ENCODE measurements at regions not wholly inside any gene's neighbourhood (a gene's known extent, or its start where the extent isn't known, plus 50 kb on each side); places are given as distances from the start of the nearest gene placed in this dataset.

DNA sequence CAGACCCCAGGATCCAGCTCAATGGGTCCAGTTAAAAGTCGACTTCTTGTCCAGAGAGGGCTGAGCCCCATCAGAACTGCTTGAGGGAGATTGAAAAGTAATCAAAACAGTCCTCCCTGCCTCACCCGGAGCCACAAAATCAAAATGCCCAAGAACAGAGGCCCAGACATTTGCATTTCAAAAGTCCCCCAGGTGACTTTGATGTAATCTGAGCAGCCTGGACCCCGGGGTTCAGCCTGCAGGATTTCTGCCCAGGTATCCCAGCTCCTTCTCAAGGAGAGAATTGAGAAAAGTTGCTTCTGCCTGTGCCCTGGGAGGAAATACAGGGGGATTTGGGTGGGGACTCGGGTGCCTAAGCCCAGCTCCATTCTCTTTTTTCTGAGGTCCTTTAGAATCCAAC, 1385.0 kb downstream of the TBC1D22A start:
- H3K4me1 ChIP-seq (ENCODE audit: control insufficient read depth, insufficient read depth, low read length) = no peaks in the 10 kb centered on the region
- H3K36me3 ChIP-seq (ENCODE audit: control insufficient read depth in 2 of 2, insufficient read depth in 2 of 2, low read length in 2 of 2) = no peaks in the 10 kb centered on the region
- peaks cover 3 to 10% of the 10 kb centered on the region in 2 donors for H3K9me3 ChIP-seq (ENCODE audit: control insufficient read depth in 2 of 2, low read length in 2 of 2)
- peaks cover 4 to 6% of the 10 kb centered on the region in 2 donors for H3K27me3 ChIP-seq (ENCODE audit: control insufficient read depth in 1 of 2, insufficient read depth in 2 of 2, low read length in 2 of 2)
- H3K9ac ChIP-seq (ENCODE audit: low read length in 2 of 2) = no peak overlapping the region
- H3K4me3 ChIP-seq (ENCODE audit: low read length in 2 of 2) = no peak overlapping the region
- H3K27ac ChIP-seq (ENCODE audit: low read length) = no peak overlapping the region

DNA sequence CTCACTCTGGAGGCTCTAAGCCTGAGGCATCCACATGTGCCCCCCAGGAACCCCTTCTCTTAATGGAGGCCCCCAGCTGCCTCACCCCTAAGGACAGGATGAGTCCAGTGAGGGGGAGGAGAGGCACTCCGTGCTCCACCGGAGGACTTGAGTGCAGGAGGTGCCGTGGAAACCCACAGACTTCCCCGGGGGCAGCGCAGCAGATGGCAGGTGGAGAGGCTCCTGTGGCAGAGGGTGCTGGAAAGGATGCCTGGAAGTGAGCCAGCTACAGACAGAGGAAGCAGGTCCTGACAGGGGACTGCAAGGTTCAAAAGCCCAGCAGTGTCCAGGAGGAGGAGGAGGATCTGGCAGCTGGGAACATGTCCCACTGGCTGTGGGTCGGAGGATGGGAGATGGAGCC, 1384.0 kb downstream of the TBC1D22A start:
- peaks cover 4 to 6% of the 10 kb centered on the region in 2 donors for H3K27me3 ChIP-seq (ENCODE audit: control insufficient read depth in 1 of 2, insufficient read depth in 2 of 2, low read length in 2 of 2)
- H3K36me3 ChIP-seq (ENCODE audit: control insufficient read depth in 2 of 2, insufficient read depth in 2 of 2, low read length in 2 of 2) = no peaks in the 10 kb centered on the region
- H3K9ac ChIP-seq (ENCODE audit: low read length in 2 of 2) = no peak overlapping the region
- H3K9me3 ChIP-seq (ENCODE audit: control insufficient read depth in 2 of 2, low read length in 2 of 2) = peaks cover 3 to 10% of the 10 kb centered on the region in 2 donors
- H3K27ac ChIP-seq (ENCODE audit: low read length) = no peak overlapping the region
- H3K4me1 ChIP-seq (ENCODE audit: control insufficient read depth, insufficient read depth, low read length) = no peaks in the 10 kb centered on the region
- H3K4me3 ChIP-seq (ENCODE audit: low read length in 2 of 2) = no peak overlapping the region

DNA sequence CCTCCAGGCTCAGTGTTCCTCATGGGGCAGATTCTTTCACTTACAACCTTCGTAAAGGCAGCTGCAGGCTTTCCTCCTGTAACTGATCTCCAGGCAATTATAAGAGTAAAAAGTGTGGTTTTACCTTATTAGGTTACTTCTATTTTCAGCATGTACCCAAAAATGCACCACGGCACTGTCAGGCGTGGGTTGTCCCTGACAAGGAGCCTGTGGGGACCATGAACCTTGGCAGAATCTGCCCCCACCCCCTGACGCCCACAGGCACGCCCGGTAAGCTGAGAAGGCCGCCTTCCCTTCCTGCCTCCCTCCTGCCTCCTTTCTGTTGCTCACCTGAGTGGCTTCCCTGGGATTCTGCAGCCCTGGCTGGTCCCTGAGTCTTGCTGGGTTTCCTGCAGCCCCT, 1383.3 kb downstream of the TBC1D22A start:
- Histone ChIP-seq H3K4me1 (ENCODE audit: control insufficient read depth, insufficient read depth, low read length) (no peaks in the 10 kb centered on the region), H3K27ac (ENCODE audit: low read length) (no peak overlapping the region), H3K4me3 (ENCODE audit: low read length in 2 of 2) (no peak overlapping the region), H3K36me3 (ENCODE audit: control insufficient read depth in 2 of 2, insufficient read depth in 2 of 2, low read length in 2 of 2) (no peaks in the 10 kb centered on the region), H3K27me3 (ENCODE audit: control insufficient read depth in 1 of 2, insufficient read depth in 2 of 2, low read length in 2 of 2) (peaks cover 4 to 6% of the 10 kb centered on the region in 2 donors), H3K9ac (ENCODE audit: low read length in 2 of 2) (no peak overlapping the region), H3K9me3 (ENCODE audit: control insufficient read depth in 2 of 2, low read length in 2 of 2) (peaks cover 3 to 10% of the 10 kb centered on the region in 2 donors)

DNA sequence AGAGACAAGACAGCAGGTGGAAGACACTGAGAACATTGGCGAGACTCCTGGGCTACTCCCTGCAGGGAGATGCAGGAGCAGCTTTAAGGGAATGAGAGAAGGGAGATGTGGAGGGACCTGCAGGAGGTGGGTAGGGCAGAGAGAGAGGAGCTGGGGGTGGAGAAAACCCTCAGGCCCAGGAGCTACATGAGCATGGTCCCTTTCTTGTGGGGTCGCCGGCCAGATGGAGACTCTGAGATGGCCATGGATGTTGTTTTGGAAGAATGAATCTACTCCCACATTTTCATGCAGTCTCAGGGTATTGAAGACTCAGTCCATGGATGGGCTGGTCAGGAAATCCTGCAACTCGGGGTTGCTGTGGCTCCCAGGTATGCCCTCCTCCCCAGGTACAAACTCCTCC, 1381.9 kb downstream of the TBC1D22A start:
- Histone ChIP-seq H3K36me3 (ENCODE audit: control insufficient read depth in 2 of 2, insufficient read depth in 2 of 2, low read length in 2 of 2) (no peaks in the 10 kb centered on the region), H3K27me3 (ENCODE audit: control insufficient read depth in 1 of 2, insufficient read depth in 2 of 2, low read length in 2 of 2) (peaks cover 4 to 6% of the 10 kb centered on the region in 2 donors), H3K27ac (ENCODE audit: low read length) (no peak overlapping the region), H3K9ac (ENCODE audit: low read length in 2 of 2) (no peak overlapping the region), H3K9me3 (ENCODE audit: control insufficient read depth in 2 of 2, low read length in 2 of 2) (peaks cover 3 to 10% of the 10 kb centered on the region in 2 donors), H3K4me1 (ENCODE audit: control insufficient read depth, insufficient read depth, low read length) (no peaks in the 10 kb centered on the region), H3K4me3 (ENCODE audit: low read length in 2 of 2) (no peak overlapping the region)

DNA sequence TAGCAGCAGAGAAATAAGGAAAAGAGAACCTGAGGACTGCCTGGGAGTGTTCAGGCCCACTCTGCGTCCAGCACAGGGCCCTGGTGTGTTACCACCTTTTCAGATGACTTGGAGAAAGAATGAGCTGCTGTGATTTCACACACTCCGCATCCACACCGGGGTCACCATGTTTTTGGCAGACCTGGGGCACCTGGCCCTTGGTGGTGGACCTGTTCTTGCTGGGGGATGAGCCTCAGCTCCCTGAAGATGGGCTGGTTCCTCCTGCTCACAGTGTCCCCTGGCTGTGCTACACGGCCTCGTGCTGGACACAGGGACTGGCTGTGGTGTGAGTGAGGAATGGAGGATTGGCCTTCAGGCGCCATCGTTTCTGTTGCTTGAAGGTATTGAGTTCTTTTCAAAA, 1381.4 kb downstream of the TBC1D22A start:
- Histone ChIP-seq H3K9me3 (ENCODE audit: control insufficient read depth in 2 of 2, low read length in 2 of 2) (peaks cover 3 to 10% of the 10 kb centered on the region in 2 donors), H3K4me3 (ENCODE audit: low read length in 2 of 2) (no peak overlapping the region), H3K36me3 (ENCODE audit: control insufficient read depth in 2 of 2, insufficient read depth in 2 of 2, low read length in 2 of 2) (no peaks in the 10 kb centered on the region), H3K27ac (ENCODE audit: low read length) (no peak overlapping the region), H3K9ac (ENCODE audit: low read length in 2 of 2) (no peak overlapping the region), H3K27me3 (ENCODE audit: control insufficient read depth in 1 of 2, insufficient read depth in 2 of 2, low read length in 2 of 2) (peaks cover 4 to 6% of the 10 kb centered on the region in 2 donors), H3K4me1 (ENCODE audit: control insufficient read depth, insufficient read depth, low read length) (no peaks in the 10 kb centered on the region)

DNA sequence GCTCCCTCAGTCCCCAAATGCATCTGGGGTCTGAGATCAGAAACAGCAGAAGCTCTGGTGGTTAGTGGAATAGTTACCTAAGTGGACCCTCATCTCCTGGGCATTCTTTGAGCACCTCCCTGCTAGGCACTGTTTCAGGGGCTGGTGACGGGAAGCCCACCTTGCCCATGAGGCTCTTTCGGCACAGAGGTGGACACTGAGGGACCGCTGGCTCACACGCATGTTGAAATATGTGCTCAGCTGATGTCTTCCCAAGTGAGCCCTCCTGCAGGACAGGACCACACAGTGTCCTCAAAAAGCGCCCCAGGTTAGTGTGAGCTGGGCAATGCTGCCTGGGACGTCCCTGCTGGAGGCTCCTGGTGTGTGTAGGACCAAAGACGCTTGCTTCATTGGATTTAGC, 1379.9 kb downstream of the TBC1D22A start:
- Histone ChIP-seq H3K9me3 (ENCODE audit: control insufficient read depth in 2 of 2, low read length in 2 of 2) (peaks cover 0 to 3% of the 10 kb centered on the region in 2 donors), H3K27me3 (ENCODE audit: control insufficient read depth in 1 of 2, insufficient read depth in 2 of 2, low read length in 2 of 2) (peaks cover 4 to 6% of the 10 kb centered on the region in 2 donors), H3K9ac (ENCODE audit: low read length in 2 of 2) (no peak overlapping the region)

DNA sequence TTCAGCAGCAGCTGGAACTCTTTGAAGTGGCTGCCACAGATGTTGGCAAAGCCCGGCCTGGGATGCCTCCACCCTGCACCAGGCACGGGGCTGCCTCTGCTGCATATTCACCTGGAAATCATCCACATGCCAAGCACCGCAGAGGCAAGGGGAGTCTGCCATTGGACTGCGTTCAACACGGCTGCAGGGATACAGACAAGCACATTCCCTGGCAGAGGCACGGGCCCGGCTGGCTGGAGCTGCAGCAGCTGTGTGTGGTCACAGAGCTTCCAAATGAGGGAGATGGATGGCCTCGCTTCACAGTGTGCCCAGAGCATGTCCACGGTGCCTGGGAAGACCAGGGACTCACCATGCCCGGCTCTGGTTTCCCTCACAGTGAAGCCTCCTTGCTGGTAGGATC, 1378.9 kb downstream of the TBC1D22A start:
- Histone ChIP-seq H3K4me3 (ENCODE audit: low read length in 2 of 2) (no peak overlapping the region), H3K9me3 (ENCODE audit: control insufficient read depth in 2 of 2, low read length in 2 of 2) (peaks cover 0 to 3% of the 10 kb centered on the region in 2 donors)

More for the DNA sequence above, 1379.9 kb downstream of the TBC1D22A start:
- Histone ChIP-seq H3K27ac (ENCODE audit: low read length) (no peak overlapping the region), H3K4me3 (ENCODE audit: low read length in 2 of 2) (no peak overlapping the region), H3K4me1 (ENCODE audit: control insufficient read depth, insufficient read depth, low read length) (no peaks in the 10 kb centered on the region), H3K36me3 (ENCODE audit: control insufficient read depth in 2 of 2, insufficient read depth in 2 of 2, low read length in 2 of 2) (no peaks in the 10 kb centered on the region)

DNA sequence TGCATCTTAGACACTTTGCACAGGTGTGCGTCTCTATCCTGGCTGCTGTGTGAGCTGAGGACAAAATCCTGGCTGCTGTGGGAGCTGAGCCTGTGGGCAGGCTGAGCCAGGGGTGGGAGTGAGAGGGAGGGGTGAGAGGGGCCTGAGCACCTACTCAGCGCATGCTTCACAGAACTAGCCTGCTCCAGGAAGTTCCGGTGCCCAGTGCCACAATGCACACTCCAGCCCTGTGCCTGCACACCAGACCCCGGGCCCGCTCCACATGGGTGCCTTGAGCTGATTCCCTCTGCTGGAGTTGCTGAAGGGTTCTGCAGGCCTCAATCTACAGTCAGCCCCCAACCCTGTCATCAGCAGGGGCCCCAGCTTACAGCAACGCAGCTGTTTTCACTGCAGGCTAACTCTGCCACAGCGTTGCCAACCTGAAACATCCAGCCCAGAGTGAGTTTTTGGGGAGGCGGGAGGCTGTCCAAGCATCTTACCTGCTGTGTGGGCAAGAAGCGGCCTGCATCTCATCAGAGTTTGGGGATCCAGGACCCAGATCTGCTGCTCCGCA, 1377.9 kb downstream of the TBC1D22A start:
- no peak overlapping the region for H3K27ac ChIP-seq (ENCODE audit: low read length)
- no peak overlapping the region for H3K4me3 ChIP-seq (ENCODE audit: low read length in 2 of 2)
- no peaks in the 10 kb centered on the region for H3K4me1 ChIP-seq (ENCODE audit: control insufficient read depth, insufficient read depth, low read length)
- peaks cover 0 to 3% of the 10 kb centered on the region in 2 donors for H3K9me3 ChIP-seq (ENCODE audit: control insufficient read depth in 2 of 2, low read length in 2 of 2)
- H3K9ac ChIP-seq (ENCODE audit: low read length in 2 of 2) = no peak overlapping the region
- H3K27me3 ChIP-seq (ENCODE audit: control insufficient read depth in 1 of 2, insufficient read depth in 2 of 2, low read length in 2 of 2) = peaks cover 4% of the 10 kb centered on the region in 2 donors
- no peaks in the 10 kb centered on the region for H3K36me3 ChIP-seq (ENCODE audit: control insufficient read depth in 2 of 2, insufficient read depth in 2 of 2, low read length in 2 of 2)

More for the DNA sequence above, 1378.9 kb downstream of the TBC1D22A start:
- no peak overlapping the region for H3K9ac ChIP-seq (ENCODE audit: low read length in 2 of 2)
- no peak overlapping the region for H3K27ac ChIP-seq (ENCODE audit: low read length)
- no peaks in the 10 kb centered on the region for H3K4me1 ChIP-seq (ENCODE audit: control insufficient read depth, insufficient read depth, low read length)
- peaks cover 4 to 6% of the 10 kb centered on the region in 2 donors for H3K27me3 ChIP-seq (ENCODE audit: control insufficient read depth in 1 of 2, insufficient read depth in 2 of 2, low read length in 2 of 2)
- no peaks in the 10 kb centered on the region for H3K36me3 ChIP-seq (ENCODE audit: control insufficient read depth in 2 of 2, insufficient read depth in 2 of 2, low read length in 2 of 2)

GRCh38 chr22:48139776-48140175, 1377.3 kb downstream of the TBC1D22A start:
- Histone ChIP-seq H3K4me1 (ENCODE audit: control insufficient read depth, insufficient read depth, low read length) (no peaks in the 10 kb centered on the region), H3K36me3 (ENCODE audit: control insufficient read depth in 2 of 2, insufficient read depth in 2 of 2, low read length in 2 of 2) (no peaks in the 10 kb centered on the region), H3K27ac (ENCODE audit: low read length) (no peak overlapping the region), H3K27me3 (ENCODE audit: control insufficient read depth in 1 of 2, insufficient read depth in 2 of 2, low read length in 2 of 2) (peaks cover 2 to 4% of the 10 kb centered on the region in 2 donors), H3K9ac (ENCODE audit: low read length in 2 of 2) (no peak overlapping the region), H3K4me3 (ENCODE audit: low read length in 2 of 2) (no peak overlapping the region), H3K9me3 (ENCODE audit: control insufficient read depth in 2 of 2, low read length in 2 of 2) (peaks cover 0 to 3% of the 10 kb centered on the region in 2 donors)

- Histone ChIP-seq H3K9me3 (ENCODE audit: control insufficient read depth in 2 of 2, low read length in 2 of 2) (peaks cover 0 to 8% of the 10 kb centered on the region in 2 donors), H3K27me3 (ENCODE audit: control insufficient read depth in 1 of 2, insufficient read depth in 2 of 2, low read length in 2 of 2) (peaks cover 0 to 2% of the 10 kb centered on the region in 2 donors), H3K9ac (ENCODE audit: low read length in 2 of 2) (no peak overlapping the region), H3K36me3 (ENCODE audit: control insufficient read depth in 2 of 2, insufficient read depth in 2 of 2, low read length in 2 of 2) (no peaks in the 10 kb centered on the region), H3K4me1 (ENCODE audit: control insufficient read depth, insufficient read depth, low read length) (no peaks in the 10 kb centered on the region), H3K27ac (ENCODE audit: low read length) (no peak overlapping the region), H3K4me3 (ENCODE audit: low read length in 2 of 2) (no peak overlapping the region)
Measured at GRCh38 chr22:48138855-48139254, 1376.4 kb downstream of the TBC1D22A start.

DNA sequence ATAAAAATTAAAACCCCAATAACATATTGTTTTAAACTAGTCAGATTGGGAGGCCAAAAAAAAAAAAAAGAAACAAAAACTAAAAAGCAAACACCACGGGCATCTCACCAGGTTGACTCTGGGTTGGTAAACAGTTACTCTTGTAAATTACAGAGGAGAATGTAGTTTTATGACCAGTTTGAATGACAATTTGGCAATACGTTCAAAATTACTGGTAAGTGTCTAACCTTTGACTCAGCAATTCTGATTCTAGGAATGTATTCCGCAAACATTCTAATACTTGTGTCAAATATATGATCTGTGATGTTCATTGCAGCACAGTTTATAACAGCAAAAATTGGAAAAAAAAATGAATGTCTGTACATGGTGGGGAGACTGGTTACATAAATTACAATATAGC, 1376.0 kb downstream of the TBC1D22A start:
- no peak overlapping the region for H3K27ac ChIP-seq (ENCODE audit: low read length)
- no peaks in the 10 kb centered on the region for H3K4me1 ChIP-seq (ENCODE audit: control insufficient read depth, insufficient read depth, low read length)
- H3K36me3 ChIP-seq (ENCODE audit: control insufficient read depth in 2 of 2, insufficient read depth in 2 of 2, low read length in 2 of 2) = no peaks in the 10 kb centered on the region
- peaks cover 0 to 7% of the 10 kb centered on the region in 2 donors for H3K9me3 ChIP-seq (ENCODE audit: control insufficient read depth in 2 of 2, low read length in 2 of 2)
- no peak overlapping the region for H3K9ac ChIP-seq (ENCODE audit: low read length in 2 of 2)
- H3K27me3 ChIP-seq (ENCODE audit: control insufficient read depth in 1 of 2, insufficient read depth in 2 of 2, low read length in 2 of 2) = no peaks in the 10 kb centered on the region
- no peak overlapping the region for H3K4me3 ChIP-seq (ENCODE audit: low read length in 2 of 2)

All from stomach smooth muscle (tissue), 2 donors.